ENCODE measurements at regions not wholly inside any gene's neighbourhood (a gene's known extent, or its start where the extent isn't known, plus 50 kb on each side); places are given as distances from the start of the nearest gene placed in this dataset.

DNA sequence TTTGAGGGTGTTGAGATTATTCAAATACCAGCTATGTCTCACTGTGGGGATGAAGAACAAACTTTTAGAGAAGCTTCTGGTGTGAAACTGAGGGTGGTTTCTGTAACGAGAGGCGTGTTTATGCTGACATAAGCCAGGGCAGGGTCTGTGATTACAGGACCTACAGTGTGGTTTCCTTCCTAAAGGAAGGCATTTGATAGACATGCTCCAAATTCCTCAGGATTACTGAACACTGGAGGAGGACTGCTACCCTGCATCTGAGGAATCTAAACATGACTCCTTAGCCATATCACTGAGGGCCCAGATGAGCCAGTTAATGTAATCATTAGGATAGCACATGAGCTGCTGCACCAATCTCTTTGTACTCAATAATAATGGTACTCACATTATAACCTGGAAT is 328.4 kb upstream of the UMPS start:
- TF ChIP-seq, protein P1, sequence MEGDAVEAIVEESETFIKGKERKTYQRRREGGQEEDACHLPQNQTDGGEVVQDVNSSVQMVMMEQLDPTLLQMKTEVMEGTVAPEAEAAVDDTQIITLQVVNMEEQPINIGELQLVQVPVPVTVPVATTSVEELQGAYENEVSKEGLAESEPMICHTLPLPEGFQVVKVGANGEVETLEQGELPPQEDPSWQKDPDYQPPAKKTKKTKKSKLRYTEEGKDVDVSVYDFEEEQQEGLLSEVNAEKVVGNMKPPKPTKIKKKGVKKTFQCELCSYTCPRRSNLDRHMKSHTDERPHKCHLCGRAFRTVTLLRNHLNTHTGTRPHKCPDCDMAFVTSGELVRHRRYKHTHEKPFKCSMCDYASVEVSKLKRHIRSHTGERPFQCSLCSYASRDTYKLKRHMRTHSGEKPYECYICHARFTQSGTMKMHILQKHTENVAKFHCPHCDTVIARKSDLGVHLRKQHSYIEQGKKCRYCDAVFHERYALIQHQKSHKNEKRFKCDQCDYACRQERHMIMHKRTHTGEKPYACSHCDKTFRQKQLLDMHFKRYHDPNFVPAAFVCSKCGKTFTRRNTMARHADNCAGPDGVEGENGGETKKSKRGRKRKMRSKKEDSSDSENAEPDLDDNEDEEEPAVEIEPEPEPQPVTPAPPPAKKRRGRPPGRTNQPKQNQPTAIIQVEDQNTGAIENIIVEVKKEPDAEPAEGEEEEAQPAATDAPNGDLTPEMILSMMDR (IDR thresholded peaks at IDR 0.05; ENCODE audit: extremely low read depth, missing control alignments), result no peak
- DNase-seq (ENCODE audit: low spot score), result no peak

DNA sequence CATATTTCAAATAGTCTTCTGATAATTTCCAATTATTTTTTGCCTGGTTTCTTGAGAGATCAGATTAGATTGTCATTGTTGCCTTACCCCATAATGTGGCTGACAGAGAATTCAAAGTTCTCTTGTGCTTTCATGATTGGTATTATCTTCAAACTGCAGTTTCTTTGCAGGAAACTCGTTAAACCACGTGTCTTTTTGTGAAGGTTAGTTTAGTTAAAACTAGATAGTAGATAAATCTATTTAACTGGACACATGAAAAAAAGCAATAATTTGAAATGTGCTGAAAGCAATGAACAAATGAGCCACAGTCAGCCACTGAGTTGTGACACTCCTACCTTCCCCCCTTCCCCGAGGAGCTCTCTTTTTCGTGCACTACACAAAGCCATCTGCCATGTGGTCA is 327.5 kb upstream of the UMPS start:
- TF ChIP-seq, protein P1 (IDR thresholded peaks at IDR 0.05; ENCODE audit: extremely low read depth, missing control alignments), result no peak
- DNase-seq (ENCODE audit: low spot score), result no peak

DNA sequence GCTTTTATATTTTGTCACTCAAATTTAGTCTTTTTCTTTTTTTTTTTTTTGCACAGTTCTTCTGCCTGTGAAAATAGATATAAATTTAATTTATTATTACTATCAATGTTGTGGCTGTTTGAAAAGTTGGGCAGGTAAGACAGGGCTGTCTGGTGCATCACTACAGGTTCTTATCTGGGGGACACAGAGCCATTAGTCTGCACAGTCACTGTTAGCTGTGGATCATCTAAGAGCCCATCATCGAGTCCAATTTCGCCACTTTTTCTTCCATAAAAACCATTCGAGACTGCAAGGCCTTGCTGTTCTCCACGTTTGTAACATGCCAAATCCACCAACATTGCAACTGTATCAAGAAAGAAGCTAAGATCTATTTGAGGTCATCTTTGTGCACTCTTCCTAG is 325.6 kb upstream of the UMPS start:
- no peak for DNase-seq (ENCODE audit: low spot score)
- TF ChIP-seq, protein P1 (IDR thresholded peaks at IDR 0.05; ENCODE audit: extremely low read depth, missing control alignments), result no peak

DNA sequence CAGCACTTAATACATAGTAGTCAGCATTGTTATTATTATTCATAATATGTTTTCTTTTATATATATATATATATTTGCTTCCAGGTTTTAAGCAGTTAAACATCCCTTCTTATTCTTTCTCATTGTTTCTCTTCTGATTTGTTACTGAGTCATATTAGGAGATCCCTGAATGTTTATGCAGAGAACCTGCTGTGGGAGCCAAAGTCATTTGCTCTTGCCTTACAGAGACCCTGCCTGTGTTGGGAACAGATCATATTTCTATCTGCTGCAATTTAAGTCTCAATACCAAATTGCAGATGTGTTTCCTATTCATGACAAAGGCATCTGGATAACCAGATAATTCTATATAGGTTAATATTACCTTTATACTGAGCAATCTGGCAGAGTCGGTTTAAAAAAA is 323.0 kb upstream of the UMPS start:
- TF ChIP-seq, protein P1 (IDR thresholded peaks at IDR 0.05; ENCODE audit: extremely low read depth, missing control alignments), result no peak
- no peak for DNase-seq (ENCODE audit: low spot score)

DNA sequence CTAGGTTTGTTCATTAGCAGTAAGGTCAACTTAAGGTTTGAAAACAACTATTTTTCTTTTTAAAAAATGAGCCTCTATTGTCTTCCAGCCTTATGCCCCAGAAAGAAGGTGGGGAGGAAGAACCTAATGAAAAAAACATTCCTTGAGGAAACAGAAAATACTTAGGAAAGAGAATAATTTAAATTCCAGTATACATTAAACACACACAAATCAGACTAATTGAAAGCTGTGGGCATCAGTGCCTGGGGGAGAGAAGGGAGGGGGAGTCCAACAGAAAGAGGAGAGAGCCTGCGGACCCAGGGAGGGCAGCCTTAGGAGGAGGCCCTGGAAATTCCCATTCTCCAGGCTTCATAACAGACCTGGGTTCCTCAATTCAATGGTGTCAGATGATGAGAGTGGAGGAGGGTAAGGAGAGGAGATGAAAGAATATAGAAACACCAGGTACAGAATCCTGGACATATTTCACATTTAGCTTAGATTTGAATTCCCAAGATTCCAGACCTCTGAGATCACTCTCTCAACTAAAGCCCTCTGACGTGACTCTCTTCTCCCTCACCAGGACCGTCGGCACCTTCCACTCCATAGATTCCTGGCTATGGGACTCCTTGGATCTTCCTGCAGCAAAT is 320.5 kb upstream of the UMPS start:
- DNase-seq (ENCODE audit: low spot score), result no peak
- TF ChIP-seq, protein P1 (IDR thresholded peaks at IDR 0.05; ENCODE audit: extremely low read depth, missing control alignments), result no peak

DNA sequence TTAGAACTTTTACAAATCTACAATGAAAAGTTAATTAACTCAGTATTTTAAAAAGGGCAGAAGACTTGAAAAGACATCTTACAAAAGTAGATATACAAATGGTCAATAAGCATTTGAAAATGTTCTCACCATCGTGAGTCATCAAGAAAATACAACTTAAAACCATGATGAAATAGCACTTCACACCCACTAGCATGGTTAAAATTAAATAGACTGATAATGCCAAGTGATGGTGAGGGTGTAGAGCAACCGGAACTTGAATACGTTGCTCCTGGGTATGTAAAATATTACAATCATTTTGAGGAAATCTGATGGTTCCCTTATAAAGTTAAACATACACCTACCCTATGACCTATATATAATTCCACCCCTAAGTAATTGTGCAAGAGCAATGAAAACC is 319.8 kb upstream of the UMPS start:
- TF ChIP-seq, protein P1 (IDR thresholded peaks at IDR 0.05; ENCODE audit: extremely low read depth, missing control alignments), result no peak
- DNase-seq (ENCODE audit: low spot score), result no peak

DNA sequence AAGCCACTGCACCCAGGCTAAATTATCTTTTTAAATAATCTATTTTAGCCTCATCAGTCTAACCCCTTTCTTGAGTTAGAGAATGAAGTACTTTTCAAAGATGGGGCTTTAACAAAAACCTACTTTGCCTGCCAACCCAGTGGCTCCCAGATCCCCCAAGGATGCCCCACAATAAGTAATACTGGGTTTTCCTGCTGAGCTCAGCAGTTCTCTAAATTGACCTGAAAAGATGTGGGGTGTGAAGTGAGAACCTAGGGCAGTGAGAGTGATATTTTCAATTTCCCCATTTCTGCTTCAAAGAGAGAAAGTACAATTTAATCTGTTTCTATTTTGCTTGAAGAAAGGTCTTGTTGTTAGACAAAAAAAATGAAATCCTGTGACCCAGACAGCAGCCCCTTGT is 318.5 kb upstream of the UMPS start:
- DNase-seq (ENCODE audit: low spot score), result no peak
- TF ChIP-seq, protein P1 (IDR thresholded peaks at IDR 0.05; ENCODE audit: extremely low read depth, missing control alignments), result no peak
